ENCODE measurements at regions not wholly inside any gene's neighbourhood (a gene's known extent, or its start where the extent isn't known, plus 50 kb on each side); places are given as distances from the start of the nearest gene placed in this dataset.

- Histone ChIP-seq H3K9me2 (ENCODE audit: insufficient read depth, low read length) (no peaks in the 10 kb centered on the region), H3K9me3 (ENCODE audit: low read length) (no peaks in the 10 kb centered on the region), H3K9ac (ENCODE audit: low read length) (no peak overlapping the region)
Observed at GRCh38 chr4:124224256-124224655, 488.3 kb downstream of the ANKRD50 start.

GRCh38 chr4:124227981-124228380 is 484.6 kb downstream of the ANKRD50 start:
- no peak for TF ChIP-seq EZH2 (IDR thresholded peaks at IDR 0.05; ENCODE audit: borderline replicate concordance, insufficient read depth, low read length, poor library complexity, severe bottlenecking)
- no peak for TF ChIP-seq EP300 (conservative IDR thresholded peaks at IDR 0.05; ENCODE audit: poor library complexity, severe bottlenecking)
- TF ChIP-seq POLR2AphosphoS5 (IDR thresholded peaks at IDR 0.05), result no peak
- no peak for TF ChIP-seq CTCF (IDR thresholded peaks at IDR 0.05; ENCODE audit: poor library complexity, severe bottlenecking)
- TF ChIP-seq MXI1 (conservative IDR thresholded peaks at IDR 0.05; ENCODE audit: poor library complexity, severe bottlenecking), result no peak
- TF ChIP-seq RAD21 (conservative IDR thresholded peaks at IDR 0.05), result no peak
- no peak for TF ChIP-seq SMC3 (conservative IDR thresholded peaks at IDR 0.05; ENCODE audit: poor library complexity)
- TF ChIP-seq REST (IDR thresholded peaks at IDR 0.05; ENCODE audit: borderline replicate concordance), result no peak
- no peak for TF ChIP-seq TAF1 (IDR thresholded peaks at IDR 0.05; ENCODE audit: low read depth)

More at GRCh38 chr4:124224256-124224655, 488.3 kb downstream of the ANKRD50 start:
- TF ChIP-seq POLR2AphosphoS5 (IDR thresholded peaks at IDR 0.05), result no peak
- no peak for TF ChIP-seq REST (IDR thresholded peaks at IDR 0.05; ENCODE audit: borderline replicate concordance)
- TF ChIP-seq TAF1 (IDR thresholded peaks at IDR 0.05; ENCODE audit: low read depth), result no peak
- no peak for TF ChIP-seq MXI1 (conservative IDR thresholded peaks at IDR 0.05; ENCODE audit: poor library complexity, severe bottlenecking)
- no peak for TF ChIP-seq SMC3 (conservative IDR thresholded peaks at IDR 0.05; ENCODE audit: poor library complexity)
- Histone ChIP-seq H2AFZ (ENCODE audit: low read depth, low read length) (no peak overlapping the region), H3K4me3 (ENCODE audit: low read length) (no peak overlapping the region), H4K20me1 (ENCODE audit: insufficient read depth) (no peaks in the 10 kb centered on the region), H3K27me3 (ENCODE audit: insufficient read depth, low read depth, low read length) (no peaks in the 10 kb centered on the region), H3K4me2 (ENCODE audit: low read length) (no peak overlapping the region), H3F3A (ENCODE audit: insufficient read depth, low read length, poor library complexity, severe bottlenecking) (no peaks in the 10 kb centered on the region), H3K36me3 (ENCODE audit: insufficient read depth, low read length) (no peaks in the 10 kb centered on the region), H3K27ac (ENCODE audit: low read length) (no peak overlapping the region), H3K79me2 (replicated peaks; ENCODE audit: insufficient read depth, low read length) (no peaks in the 10 kb centered on the region)

More at GRCh38 chr4:124227981-124228380, 484.6 kb downstream of the ANKRD50 start:
- Histone ChIP-seq H3F3A (ENCODE audit: insufficient read depth, low read length, poor library complexity, severe bottlenecking) (no peaks in the 10 kb centered on the region), H3K9me3 (ENCODE audit: low read length) (no peaks in the 10 kb centered on the region), H3K79me2 (replicated peaks; ENCODE audit: insufficient read depth, low read length) (no peaks in the 10 kb centered on the region), H3K9me2 (ENCODE audit: insufficient read depth, low read length) (no peaks in the 10 kb centered on the region), H3K27ac (ENCODE audit: low read length) (no peak overlapping the region), H2AFZ (ENCODE audit: low read depth, low read length) (no peak overlapping the region), H3K36me3 (ENCODE audit: insufficient read depth, low read length) (no peaks in the 10 kb centered on the region), H4K20me1 (ENCODE audit: insufficient read depth) (no peaks in the 10 kb centered on the region), H3K27me3 (ENCODE audit: insufficient read depth, low read depth, low read length) (no peaks in the 10 kb centered on the region), H3K4me2 (ENCODE audit: low read length) (no peak overlapping the region), H3K9ac (ENCODE audit: low read length) (no peak overlapping the region), H3K4me3 (ENCODE audit: low read length) (no peak overlapping the region)

All from neural cell (in vitro differentiated cells).